ENCODE measurements at regions not wholly inside any gene's neighbourhood (a gene's known extent, or its start where the extent isn't known, plus 50 kb on each side); places are given as distances from the start of the nearest gene placed in this dataset.
"Not testable (repeated sequence)": the region's sequence is repeated elsewhere in the genome, so short reads cannot be mapped to it uniquely, and the experiment has no call there.

DNA sequence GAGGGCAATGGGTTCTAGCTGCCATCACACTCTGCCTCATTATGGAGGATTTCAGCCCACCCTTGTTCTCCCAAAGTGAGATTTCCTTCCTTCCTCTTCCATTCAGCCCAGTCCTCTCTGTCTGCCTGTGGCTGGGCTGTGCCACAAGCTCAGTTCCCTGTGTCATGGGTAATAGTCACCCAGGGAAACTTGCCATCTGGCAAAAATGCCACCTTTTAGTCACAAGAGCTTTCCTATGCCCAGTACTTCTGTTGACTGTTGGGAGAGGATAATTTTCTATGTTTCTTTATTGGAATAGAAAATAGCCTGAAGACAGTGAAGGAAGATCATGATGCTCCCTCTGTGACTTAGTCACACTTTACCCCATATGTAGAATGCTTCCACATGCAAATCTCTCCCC, 71.4 kb downstream of the TLR4 start:
- DNase-seq: no peak

DNA sequence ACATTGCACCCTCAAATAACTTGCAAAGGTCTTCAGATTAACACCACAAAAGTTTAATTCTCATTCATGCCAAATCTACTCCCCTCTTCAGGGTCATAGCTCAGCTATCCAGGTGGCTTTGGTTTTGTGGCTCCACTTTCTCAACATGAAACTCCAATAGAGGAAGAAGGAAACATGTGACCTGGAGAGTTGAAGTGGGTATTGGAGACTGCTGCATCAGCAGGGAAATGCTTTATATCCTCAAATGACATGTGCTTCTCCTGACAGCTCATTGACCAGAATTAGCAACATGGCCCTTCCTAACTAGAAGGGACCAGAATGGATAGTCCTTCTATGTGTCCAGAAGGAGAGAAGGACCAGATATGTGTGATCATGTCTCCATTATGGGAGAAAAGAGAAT, 73.6 kb downstream of the TLR4 start:
- no peak for DNase-seq

DNA sequence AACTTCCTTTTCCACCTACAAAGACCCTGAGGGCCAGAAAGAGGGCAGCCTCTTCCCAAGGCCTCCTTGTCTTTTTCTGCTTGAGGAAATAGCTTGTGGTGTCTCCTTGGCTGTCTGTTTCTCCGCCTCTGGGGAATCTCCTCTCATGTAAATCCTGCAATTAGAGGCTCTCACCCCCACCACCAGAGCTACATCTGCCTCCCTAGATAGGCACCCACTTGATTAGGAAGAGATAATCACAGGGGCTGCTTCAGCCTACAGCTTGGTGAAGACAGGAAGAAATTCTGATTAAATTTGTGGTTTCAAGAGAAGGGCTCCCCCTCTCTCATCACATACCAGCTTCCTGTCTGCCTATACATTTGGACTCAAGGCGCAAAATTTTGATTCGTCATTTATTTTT, 75.6 kb downstream of the TLR4 start:
- peak; percentile 37 for DNase-seq

DNA sequence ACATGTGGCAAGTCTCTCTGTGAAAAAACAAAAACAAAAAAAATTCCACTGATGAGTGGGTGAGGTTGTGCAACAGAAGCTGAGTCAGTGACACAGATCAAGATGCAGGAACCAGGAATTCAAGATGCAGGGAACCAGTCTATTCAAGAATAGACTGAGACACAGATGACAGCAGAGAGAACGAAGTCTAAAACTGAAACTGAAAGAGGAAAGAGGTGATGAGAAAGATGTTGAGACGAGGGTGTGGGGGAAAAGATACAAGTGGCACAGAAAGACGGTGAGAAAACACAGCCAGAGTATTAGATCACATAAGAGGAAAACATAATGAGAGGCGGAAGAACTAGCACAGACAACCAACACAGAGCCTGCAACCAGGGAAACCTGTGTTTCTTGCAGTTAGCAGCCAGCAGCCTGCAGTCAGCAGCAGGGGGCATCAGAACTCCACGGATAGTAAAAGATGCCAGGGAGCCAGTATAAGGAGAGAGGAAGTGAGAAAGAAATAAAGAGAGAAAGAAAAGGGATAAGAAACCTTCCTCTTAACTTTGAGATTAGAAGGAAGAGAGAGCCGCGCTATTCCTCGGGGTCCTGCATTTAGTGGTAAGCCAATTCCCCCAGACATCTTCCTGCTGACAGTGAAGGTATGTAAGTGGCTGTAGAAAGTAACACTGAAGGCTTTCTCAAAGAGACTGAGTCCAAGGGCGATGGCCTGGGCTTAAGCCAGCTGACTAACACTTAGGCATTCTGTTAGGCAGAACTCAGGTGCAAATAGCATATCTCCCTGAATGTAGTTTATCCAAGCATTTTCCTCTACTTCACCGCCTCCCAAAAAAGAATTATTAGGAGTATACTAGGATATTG, 79.0 kb downstream of the TLR4 start:
- peak; percentile 87 for DNase-seq

DNA sequence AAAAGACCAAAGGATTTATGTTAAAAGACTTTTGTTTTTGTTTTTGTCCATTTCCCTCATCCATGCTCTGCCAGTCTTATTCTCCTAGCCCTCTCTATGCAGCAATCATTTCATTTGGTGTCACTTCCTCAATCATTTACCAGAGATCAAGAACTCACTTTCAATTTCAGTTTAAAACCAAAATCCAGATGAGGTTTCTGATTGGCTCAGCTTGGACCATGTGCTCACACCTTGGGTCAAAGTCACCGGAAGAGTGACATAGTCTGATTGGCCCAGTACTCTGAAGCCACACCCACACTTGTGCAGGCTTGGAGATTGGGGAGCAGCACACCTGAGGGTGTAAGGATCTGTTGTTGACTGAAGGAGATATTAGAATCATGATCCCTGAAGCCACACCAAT, 79.6 kb downstream of the TLR4 start:
- no peak for DNase-seq

DNA sequence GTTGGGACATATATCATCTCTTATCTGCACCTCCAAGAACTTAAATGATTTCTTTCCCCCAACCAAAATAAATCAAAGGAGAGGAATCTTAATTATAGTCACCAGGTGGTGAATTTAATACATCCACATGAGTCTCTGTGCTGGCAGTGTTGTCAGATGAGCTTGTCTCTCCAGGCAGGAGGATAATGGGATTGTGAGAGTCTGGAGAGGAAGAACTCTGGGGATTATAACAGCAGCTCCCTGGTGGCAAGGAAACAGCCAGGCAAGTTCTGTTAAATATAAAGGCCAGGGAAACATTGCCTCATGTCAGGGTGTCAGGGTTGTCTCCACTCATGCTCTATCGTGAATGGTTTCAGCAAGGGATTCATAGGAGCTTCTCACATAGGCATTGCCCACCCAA, 80.8 kb downstream of the TLR4 start:
- peak; percentile 44 for DNase-seq

DNA sequence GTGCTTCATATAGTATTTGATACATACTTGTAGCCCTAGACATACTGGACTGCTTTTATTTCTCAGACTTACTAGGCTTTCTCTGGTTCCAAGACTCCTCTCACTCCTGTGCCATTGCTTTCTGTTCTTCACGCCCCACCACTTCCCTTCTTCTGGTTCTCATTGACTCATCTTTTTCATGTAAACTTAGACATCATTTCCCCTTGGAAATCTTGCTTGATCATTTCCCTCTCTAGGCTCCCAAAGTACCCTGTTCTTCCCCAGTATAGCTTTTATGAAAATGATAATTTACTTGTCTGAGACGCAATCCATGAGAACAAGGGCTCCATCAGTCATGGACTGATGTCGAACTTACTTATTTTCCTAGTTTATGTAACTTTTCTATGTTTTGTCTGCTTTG, 83.5 kb downstream of the TLR4 start:
- DNase-seq: no peak

DNA sequence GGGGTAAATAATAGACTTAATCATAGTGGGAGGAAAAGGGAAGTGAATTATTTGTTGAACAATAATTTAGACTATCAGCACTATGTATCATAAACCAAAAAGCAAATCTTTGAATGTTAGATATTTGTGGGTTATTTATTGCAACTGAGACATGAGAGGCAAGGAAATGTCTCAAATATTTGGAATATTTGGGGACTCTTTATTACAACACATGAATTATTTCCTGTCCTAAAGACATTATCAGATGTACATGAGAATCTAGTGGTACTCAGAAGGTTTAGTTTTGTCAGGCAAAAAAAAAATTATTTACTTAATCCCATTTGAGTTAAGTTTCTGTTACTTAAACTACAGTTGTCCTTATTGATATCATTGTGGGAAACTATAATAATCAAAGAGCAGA, 91.1 kb downstream of the TLR4 start:
- DNase-seq: no peak

DNA sequence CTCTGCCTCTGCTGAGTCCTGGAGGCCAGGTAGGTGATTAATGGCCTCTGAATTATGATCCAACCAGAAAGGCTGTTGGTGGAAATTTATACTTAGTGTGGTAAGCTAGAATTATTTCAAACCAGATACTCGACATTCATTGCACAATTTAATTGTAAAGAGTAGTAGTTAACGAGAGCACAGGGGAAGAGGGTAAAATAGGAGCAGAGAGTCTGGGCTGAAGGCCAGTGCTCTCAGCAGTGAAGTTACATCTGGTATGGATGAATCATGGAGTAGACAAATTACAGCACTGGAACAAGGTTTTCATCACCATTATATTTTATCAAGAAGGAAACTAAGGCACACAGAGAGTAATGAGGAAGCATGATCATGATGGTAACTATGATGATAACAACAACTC, 92.5 kb downstream of the TLR4 start:
- no peak for DNase-seq

DNA sequence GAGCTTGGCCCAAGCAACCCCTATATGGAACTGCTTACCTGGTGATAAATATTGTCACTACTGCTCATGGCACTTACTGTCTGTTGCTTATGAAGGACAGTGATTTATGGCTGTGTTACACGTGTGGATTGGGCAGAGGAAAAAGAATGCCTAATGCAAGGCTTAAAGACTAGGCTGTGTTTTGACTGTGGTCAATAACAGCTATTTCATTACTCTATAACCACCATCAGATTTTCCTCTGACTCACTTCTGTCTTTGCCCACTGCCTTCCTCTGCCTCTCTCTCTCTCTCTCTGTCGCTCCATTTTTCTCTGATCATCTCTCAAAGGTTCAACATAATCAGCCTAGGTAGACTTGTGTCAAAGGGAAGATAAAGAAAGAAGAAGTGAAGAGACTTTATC, 96.2 kb downstream of the TLR4 start:
- no peak for DNase-seq

DNA sequence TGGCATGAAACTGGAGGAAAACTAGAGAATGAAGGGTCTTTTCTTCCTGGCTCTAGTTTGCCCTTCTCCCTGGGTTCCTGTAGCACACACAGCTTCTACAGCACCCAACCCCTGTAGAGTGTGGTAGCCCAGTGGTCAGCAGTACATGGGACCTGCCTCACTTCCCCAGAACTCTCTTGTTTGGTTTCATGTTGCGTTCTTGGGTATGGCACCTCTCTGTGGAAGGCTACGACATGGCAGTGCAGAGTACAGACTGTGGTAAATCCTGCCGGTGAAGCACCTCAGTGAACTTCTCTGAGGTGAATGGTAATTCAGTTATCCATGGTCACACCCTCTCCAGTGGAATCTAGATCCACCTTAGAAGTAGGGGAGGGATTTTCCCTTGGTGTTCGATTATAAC, 105.5 kb downstream of the TLR4 start:
- no peak for DNase-seq

DNA sequence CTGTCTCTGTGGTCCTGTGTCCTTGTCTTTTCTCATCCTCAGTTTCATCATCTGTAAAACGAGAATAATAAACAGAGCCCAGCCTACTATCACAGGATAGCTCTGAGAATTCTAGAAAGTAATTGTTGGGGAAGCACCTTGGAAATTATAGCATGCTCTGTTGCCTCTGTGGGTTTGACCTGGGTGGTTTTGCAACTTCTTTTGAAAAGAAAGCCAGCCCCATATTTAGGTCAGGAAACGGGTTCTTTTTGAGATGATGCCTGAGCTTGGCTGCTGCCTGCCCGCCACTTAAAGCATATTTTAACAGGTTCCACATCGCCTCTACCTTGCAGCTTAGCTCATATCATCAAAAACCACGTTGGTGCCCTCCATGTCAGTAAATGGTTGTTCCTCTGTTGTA, 111.1 kb downstream of the TLR4 start:
- DNase-seq: no peak

DNA sequence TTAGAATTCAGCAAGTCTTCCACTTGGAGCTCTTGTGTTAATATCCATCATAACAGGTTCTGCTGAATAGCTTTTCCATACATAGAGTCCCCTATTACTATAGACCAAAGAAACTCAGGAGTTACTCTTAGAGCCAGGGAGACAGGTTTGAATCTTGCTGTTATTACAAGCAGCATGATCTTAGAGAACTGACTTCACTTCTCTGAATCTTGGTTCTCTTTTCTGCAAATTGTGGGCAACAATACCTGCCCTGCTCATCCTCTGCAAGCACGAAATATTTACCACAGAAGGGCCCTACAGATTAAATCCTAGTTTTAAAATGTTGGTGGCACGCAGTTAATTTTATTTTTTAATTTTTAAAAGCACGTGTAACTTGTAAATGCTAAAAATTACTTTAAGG, 111.7 kb downstream of the TLR4 start:
- no peak for DNase-seq

DNA sequence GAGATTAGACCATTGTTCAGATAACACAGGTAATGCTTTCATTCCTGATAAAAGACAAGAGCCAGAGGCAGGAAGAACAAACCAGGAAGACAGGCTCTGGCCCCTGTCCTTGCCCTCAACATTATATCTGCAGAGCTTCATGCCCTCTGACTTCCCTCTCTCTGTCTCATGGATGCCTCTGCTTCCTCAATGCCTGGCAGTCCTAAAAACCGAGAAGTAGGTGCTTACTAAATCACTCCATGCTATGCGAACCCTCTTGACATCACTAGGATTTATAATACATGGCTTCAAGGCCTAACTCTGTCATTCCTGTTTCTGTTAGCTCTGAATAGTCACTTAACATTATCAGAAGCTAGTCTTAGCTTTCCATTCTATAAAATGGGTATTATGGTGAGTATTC, 117.8 kb downstream of the TLR4 start:
- DNase-seq: no peak

DNA sequence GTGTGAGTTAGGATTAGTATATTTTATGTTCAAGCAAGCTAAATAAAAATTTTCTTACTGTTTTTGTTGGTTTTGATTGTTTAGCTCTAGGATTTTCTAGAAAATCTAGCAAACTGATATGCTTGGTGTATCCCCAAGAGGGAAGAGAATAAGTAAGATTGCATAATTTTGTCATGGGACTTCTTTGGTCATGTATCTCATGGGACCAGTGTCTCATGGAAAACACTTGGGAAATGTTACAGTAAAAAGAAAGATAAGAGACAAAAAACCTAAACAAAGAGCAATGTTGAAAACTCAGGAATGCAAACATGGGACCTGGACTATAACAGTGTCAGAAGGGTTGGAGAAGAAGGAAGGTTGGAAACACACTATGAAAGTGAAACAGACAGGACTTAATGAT, 119.4 kb downstream of the TLR4 start:
- DNase-seq: no peak

DNA sequence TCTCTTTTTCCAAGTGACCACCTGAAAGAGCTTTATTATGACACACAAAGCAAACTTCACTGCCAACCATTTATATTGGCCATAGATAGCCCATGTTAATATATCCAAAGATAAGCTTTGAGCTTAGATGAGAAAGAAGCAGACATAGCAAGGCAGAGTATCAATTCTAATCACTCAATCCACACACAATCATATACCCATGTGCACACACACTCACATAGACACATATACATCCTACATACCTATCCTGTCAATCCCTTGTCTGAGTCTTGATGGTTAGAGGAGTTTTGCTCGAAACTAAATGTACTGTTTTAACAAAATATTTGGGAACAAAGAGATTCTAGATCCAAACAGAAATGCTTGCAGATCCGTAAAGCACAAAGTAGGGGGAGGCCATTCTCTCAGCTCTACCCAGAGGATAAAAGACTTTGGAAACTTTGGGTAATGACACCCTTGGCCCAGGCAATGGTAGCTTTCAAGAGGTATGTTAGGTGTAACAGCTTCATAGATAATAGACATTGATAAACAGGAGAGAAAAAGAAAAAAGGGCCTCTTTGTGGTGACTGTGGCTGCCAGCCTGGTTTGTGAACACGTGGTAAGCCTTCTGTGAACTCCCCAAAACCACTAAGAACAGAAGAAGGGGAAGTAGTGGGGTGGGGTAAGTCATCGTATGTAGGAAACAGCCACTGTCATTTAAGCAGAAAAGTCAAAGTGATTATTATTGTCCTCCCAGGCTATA, 121.6 kb downstream of the TLR4 start:
- no peak for DNase-seq

DNA sequence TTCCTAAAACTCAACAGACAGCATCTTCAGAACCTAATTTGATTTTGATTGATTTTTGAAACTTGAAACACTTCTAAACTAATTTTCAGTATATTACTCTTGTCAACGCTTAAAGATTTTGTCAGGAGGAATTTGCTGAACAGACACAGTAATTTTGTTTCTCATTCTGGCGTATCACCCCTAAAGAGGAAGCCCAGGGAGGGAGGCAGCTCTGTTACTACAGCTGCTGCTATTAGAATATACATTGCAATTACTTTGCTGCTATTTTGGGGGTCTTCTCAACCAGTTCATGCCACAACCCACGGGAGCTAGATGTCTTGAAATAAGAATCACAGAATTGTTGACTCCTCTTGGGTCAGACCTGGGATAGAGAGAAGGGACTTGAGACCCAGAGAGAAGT, 122.6 kb downstream of the TLR4 start:
- DNase-seq: no peak

DNA sequence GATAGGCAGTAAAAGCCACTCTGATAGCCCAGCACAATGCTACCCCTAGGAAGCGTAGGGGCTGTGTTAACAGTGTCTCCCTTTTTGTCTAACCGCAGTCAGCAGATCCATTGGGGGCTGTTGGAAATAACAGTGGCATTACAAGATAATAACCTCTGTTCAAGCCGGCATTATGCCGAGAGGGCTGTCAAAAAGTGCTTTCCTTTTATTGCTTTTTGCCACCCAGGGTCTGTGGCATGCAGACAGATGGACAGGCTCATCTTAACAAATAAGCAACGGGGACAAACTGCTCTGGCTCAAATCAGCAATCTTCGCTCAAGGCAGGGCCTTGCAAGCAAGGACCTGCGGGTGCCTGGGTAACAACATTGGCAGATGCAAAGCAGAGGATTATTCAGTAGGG, 123.3 kb downstream of the TLR4 start:
- DNase-seq: no peak

DNA sequence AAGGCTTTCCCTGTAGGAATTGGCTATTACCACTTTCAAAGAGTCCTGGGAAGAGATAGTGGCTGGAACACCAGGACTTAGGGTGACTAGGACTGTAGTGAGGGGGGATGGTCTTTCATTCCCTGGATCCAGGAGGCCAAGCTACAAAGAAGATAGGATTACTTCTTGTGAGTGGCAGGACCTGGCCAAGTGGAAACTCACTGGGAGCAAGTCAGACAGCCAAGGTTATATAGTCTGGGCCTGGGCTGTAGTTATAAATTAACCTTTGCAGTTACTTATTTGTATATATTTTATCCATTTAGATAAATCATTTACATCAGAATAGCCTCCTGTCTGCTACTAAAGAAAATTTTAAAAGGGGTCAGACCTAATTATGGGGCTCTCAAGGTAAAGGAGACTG, 124.3 kb downstream of the TLR4 start:
- no peak for DNase-seq

DNA sequence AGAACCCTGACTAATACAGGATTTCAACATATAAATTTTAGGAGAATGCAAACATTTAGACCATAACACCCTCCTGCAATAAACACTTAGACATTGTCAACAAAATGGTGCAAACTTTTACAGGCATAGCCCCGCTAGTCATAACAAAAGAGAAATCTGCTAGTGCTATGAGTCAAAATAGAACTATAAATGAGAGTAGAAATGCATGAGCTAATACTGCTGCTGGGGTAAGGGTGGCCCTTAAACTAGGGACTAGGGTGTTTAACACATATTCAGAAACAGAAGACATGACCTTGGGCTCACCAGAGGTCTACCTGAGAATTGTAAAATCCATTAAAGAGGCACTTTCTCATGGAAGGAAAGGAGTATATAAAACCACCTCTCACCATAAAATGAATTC, 131.6 kb downstream of the TLR4 start:
- DNase-seq: no peak

DNA sequence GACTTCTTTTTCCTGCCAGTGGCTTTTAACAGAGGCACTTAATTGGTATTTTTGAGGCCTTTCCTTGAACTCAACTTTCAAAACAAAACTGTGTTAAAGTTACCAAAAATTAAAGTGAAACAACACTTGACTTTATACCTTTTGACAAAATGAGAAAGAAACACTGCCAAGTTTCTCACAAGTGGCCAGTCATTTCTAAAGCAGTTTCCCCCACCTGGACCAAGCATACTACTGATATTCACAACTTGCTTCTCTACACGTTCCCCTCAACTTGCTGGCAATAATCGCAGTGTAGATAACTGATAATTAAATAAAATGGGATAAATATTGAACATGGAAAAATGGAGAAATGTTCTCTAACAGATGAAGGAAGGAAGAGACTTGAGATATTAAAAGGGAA, 135.7 kb downstream of the TLR4 start:
- DNase-seq: no peak

DNA sequence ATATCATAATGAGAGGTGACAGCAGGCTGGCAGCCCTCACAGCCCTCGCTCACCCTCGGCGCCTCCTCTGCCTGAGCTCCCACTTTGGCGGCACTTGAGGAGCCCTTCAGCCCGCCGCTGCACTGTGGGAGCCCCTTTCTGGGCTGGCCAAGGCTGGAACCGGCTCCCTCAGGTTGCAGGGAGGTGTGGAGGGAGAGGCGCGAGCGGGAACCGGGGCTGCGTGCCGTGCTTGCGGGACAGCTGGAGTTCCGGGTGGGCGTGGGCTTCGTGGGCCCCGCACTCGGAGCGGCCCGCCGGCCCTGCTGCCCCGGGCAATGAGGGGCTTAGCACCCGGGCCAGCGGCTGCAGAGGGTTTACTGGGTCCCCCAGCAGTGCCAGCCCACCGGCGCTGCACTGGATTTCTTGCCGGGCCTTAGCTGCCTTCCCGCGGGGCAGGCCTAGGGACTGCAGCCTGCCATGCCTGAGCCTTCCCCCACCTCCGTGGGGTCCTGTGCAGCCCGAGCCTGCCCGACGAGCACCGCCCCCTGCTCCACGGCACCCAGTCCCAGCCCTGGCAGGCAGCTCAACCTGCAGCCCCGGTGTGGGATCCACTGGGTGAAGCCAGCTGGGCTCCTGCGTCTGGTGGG, 147.7 kb downstream of the TLR4 start:
- not testable (repeated sequence) for DNase-seq

DNA sequence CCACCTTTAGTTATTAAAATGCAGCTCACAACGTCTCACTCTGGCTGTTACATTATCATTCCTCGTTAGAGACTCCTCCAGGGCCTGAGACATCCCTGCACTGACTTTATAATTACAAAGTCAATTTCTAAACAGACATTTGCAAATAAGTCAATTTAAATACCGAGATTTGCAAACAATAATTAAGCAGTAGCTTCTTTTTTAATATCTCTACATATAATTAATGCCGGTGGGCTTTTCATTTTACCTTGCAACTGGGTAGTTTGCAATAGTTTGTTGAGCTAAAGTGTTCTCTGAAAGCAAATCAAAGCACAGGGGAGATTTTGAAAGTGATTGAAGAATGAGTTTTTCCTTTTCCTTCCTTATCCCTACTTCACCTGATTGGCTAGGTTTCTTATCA, 154.4 kb downstream of the TLR4 start:
- no peak for DNase-seq

DNA sequence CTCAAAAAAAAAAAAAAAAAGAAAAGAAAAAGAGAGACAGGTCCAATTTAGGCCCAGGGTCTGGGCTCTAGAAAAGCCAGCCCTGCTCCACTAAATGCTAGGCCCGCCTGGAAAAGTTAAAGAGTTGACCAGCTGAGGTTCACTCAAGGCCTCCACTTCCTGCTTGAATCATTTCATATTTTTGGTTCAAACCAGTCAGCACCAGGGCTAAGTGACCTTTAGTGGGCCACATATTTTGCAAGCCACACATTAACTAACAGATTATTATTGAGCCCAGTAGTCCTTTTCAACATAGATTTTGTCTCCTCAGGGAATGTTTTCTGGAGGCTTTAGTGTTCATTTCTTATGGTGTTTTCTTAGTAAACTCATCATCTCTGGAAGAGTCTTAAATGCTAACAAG, 156.6 kb downstream of the TLR4 start:
- DNase-seq: no peak
